BJ (cell line): ENCODE measurements at regions not wholly inside any gene's neighbourhood (a gene's known extent, or its start where the extent isn't known, plus 50 kb on each side); places are given as distances from the start of the nearest gene placed in this dataset.

Experiments
- CTCF ChIA-PET: fragments of 350-600 bp; formaldehyde crosslinking; extraction: SDS; loops from one replicate; lab custom pipeline; 2021; ENCODE audit warnings: antibody characterized with exemption, inconsistent platforms; lab: Yijun Ruan, JAX
- POLR2A ChIA-PET: fragments of 300-600 bp; sonication (Branson Sonifier 250); formaldehyde crosslinking; extraction: SDS; loops from one replicate; lab custom pipeline; 2021; ENCODE audit warnings: antibody characterized with exemption; lab: Charles Lee
- DNase-seq: peaks from one replicate; pipeline ENCODE4 v3.0.0-alpha.2; 2011; ENCODE audit warnings: low read depth
- H3K27me3 ChIP-seq: 2 replicates; pipeline ENCODE4 v1.6.0; 2011; ENCODE audit warnings: low read length; ENCODE audit not compliant: control insufficient read depth, insufficient read depth
- H3K36me3 ChIP-seq: 2 replicates; pipeline ENCODE4 v1.5.1; 2011; ENCODE audit warnings: low read length; ENCODE audit not compliant: control insufficient read depth, insufficient read depth
- H3K4me3 ChIP-seq: 2 replicates; pipeline ENCODE4 v1.5.1; 2011; ENCODE audit warnings: low read depth, mild to moderate bottlenecking, control low read depth, low read length
- CTCF ChIP-seq: IDR thresholded peaks from 2 replicates; pipeline ENCODE4 v1.5.1; 2011; ENCODE audit warnings: low read depth, mild to moderate bottlenecking, control low read depth, inconsistent platforms, low read length, moderate library complexity; ENCODE audit not compliant: insufficient read depth

GRCh38 chr10:129381741-129382140 is 85.3 kb upstream of the MGMT start:
- CTCF ChIA-PET = no interaction called here
- no peaks in the 10 kb centered on the region for H3K36me3 ChIP-seq

GRCh38 chr10:129382401-129382800 is 84.6 kb upstream of the MGMT start:
- TF ChIP-seq CTCF = no peak
- H3K27me3 ChIP-seq = no peaks in the 10 kb centered on the region
- no peaks in the 10 kb centered on the region for H3K36me3 ChIP-seq
- no peak for DNase-seq
- ChIA-PET CTCF (no interaction called here), POLR2A (no interaction called here)
- no peak overlapping the region for H3K4me3 ChIP-seq

More at GRCh38 chr10:129381741-129382140, 85.3 kb upstream of the MGMT start:
- Histone ChIP-seq H3K4me3 (no peak overlapping the region), H3K27me3 (no peaks in the 10 kb centered on the region)
- DNase-seq = no peak
- POLR2A ChIA-PET = no interaction called here
- TF ChIP-seq CTCF = no peak

- Histone ChIP-seq H3K27me3 (no peaks in the 10 kb centered on the region), H3K4me3 (no peak overlapping the region), H3K36me3 (no peaks in the 10 kb centered on the region)
- ChIA-PET POLR2A (no interaction called here), CTCF (no interaction called here)
- no peak for DNase-seq
- TF ChIP-seq CTCF = no peak
Measured at GRCh38 chr10:129383651-129384050, 83.4 kb upstream of the MGMT start.

GRCh38 chr10:129385600-129385999 is 81.4 kb upstream of the MGMT start:
- Histone ChIP-seq H3K4me3 (no peak overlapping the region), H3K27me3 (no peaks in the 10 kb centered on the region), H3K36me3 (no peaks in the 10 kb centered on the region)
- POLR2A ChIA-PET = no interaction called here
- CTCF ChIA-PET = no interaction called here
- no peak for TF ChIP-seq CTCF
- no peak for DNase-seq

GRCh38 chr10:129386415-129387257 is 80.4 kb upstream of the MGMT start:
- no peak for DNase-seq
- no peak overlapping the region for H3K4me3 ChIP-seq
- CTCF ChIA-PET = no interaction called here
- H3K36me3 ChIP-seq = no peaks in the 10 kb centered on the region
- H3K27me3 ChIP-seq = no peaks in the 10 kb centered on the region
- POLR2A ChIA-PET = no interaction called here
- no peak for TF ChIP-seq CTCF
